DOHH2 (cell line): ENCODE measurements at regions not wholly inside any gene's neighbourhood (a gene's known extent, or its start where the extent isn't known, plus 50 kb on each side); places are given as distances from the start of the nearest gene placed in this dataset.

Experiments
- H3F3A ChIP-seq: fragments of 200-600 bp; sonication (generic), shearing (Covaris generic); 2 replicates; pipeline ENCODE4 v1.6.0; 2016; ENCODE audit warnings: antibody characterized with exemption, mild to moderate bottlenecking; ENCODE audit not compliant: control insufficient read depth, insufficient read depth
- H3K27ac ChIP-seq: fragments of 200-600 bp; sonication (generic); 2 replicates; pipeline ENCODE4 v1.5.1; 2014; ENCODE audit warnings: low read depth, mild to moderate bottlenecking, low read length, moderate library complexity
- H3K27me3 ChIP-seq: fragments of 200-600 bp; sonication (generic); 2 replicates; pipeline ENCODE4 v1.6.1; 2014; ENCODE audit warnings: mild to moderate bottlenecking, low read length, mixed read lengths; ENCODE audit not compliant: control insufficient read depth
- H3K36me3 ChIP-seq: fragments of 200-600 bp; sonication (generic); 2 replicates; pipeline ENCODE4 v1.6.1; 2014; ENCODE audit warnings: mild to moderate bottlenecking, low read length, moderate library complexity, mixed read lengths; ENCODE audit not compliant: control insufficient read depth
- H3K4me1 ChIP-seq: fragments of 200-600 bp; sonication (generic); 2 replicates; pipeline ENCODE4 v1.6.1; 2014; ENCODE audit warnings: mild to moderate bottlenecking, low read length, mixed read lengths; ENCODE audit not compliant: control insufficient read depth
- H3K4me2 ChIP-seq: fragments of 200-600 bp; sonication (generic); 2 replicates; pipeline ENCODE4 v1.6.0; 2014; ENCODE audit warnings: mild to moderate bottlenecking, low read length, moderate library complexity
- H3K4me3 ChIP-seq: fragments of 200-600 bp; sonication (generic); 2 replicates; pipeline ENCODE4 v1.5.1; 2014; ENCODE audit warnings: mild to moderate bottlenecking, low read length, mixed read lengths
- H3K79me2 ChIP-seq: fragments of 200-600 bp; sonication (generic); 2 replicates; pipeline ENCODE4 v1.6.1; 2014; ENCODE audit warnings: mild to moderate bottlenecking, low read length, mixed read lengths; ENCODE audit not compliant: control insufficient read depth
- H3K9me2 ChIP-seq: fragments of 200-600 bp; sonication (generic); replicated peaks from 2 replicates; pipeline ENCODE4 v1.6.1; 2014; ENCODE audit warnings: mild to moderate bottlenecking, low read length, mixed read lengths; ENCODE audit not compliant: control insufficient read depth
- H3K9me3 ChIP-seq: fragments of 200-600 bp; sonication (generic); 2 replicates; pipeline ENCODE4 v1.6.1; 2014; ENCODE audit warnings: antibody characterized with exemption, low read length, mixed read lengths; ENCODE audit not compliant: control insufficient read depth, insufficient read depth
- H4K20me1 ChIP-seq: fragments of 200-600 bp; sonication (generic); 2 replicates; pipeline ENCODE4 v1.6.0; 2014; ENCODE audit warnings: low read depth, mild to moderate bottlenecking, antibody characterized with exemption, low read length, moderate library complexity; ENCODE audit not compliant: control insufficient read depth, insufficient read depth
- CTCF ChIP-seq: fragments of 200-600 bp; sonication (generic); IDR thresholded peaks from one replicate; pipeline ENCODE4 v1.5.1; 2014; ENCODE audit warnings: antibody characterized with exemption, mild to moderate bottlenecking, low read depth, low read length; ENCODE audit not compliant: poor library complexity, severe bottlenecking
- EZH2phosphoT487 ChIP-seq: fragments of 200-600 bp; sonication (generic); IDR thresholded peaks from 2 replicates; pipeline ENCODE4 v1.6.1; 2017; ENCODE audit warnings: borderline replicate concordance, mild to moderate bottlenecking, antibody characterized with exemption, low read length, moderate library complexity, mixed read lengths

DNA sequence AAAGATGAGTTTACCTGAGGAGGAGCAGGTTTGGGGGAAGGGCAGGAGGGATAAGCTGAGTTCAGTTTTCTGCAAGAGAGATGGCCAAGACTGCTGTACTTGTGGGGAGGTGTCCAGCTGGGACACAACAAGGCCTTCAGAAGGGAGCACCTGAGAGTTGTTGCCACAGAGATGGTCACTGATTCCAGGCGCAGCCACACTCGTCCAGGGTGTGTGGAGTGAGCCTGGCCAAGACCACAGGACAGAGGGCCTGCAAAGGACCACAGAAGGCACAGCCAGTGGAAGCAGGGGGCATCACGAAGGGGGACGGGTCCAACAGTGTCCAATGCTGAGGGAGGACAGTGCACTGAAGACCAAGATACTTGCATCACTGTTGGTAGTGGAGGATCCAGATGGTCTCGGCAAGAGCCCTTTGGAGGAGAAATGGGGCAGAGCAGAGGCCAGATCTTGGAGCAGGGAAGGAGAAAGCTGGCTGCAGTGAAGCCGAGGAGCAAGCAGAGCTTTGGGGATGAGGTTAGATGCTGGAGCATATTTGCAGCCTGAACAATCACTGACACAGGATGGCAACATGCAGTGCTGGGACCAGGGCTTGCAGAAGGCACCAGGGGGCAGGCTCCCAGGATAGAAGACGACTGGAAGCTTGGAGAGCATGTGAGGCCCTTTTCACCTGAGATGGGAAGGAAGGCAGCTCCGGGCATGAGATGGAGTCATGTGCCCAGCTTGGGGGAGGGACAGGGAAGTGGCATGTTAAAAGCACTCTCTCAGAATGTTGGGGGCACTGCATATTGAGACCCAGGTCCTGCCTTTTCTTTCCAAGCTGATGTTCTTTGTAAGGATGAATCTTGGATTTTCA is 214.0 kb downstream of the CYP26B1 start:
- Histone ChIP-seq H3K27ac (no peak overlapping the region), H3K9me2 (no peaks in the 10 kb centered on the region), H3K4me3 (no peak overlapping the region), H3F3A (no peaks in the 10 kb centered on the region), H3K27me3 (no peaks in the 10 kb centered on the region), H3K4me2 (no peak overlapping the region), H3K79me2 (no peaks in the 10 kb centered on the region), H3K4me1 (no peaks in the 10 kb centered on the region), H3K9me3 (no peaks in the 10 kb centered on the region), H3K36me3 (no peaks in the 10 kb centered on the region), H4K20me1 (no peaks in the 10 kb centered on the region)
- no peak for TF ChIP-seq EZH2phosphoT487
- no peak for TF ChIP-seq CTCF

- no peaks in the 10 kb centered on the region for H3K9me2 ChIP-seq
- no peaks in the 10 kb centered on the region for H3K9me3 ChIP-seq
- no peak overlapping the region for H3K4me3 ChIP-seq
- H3K27ac ChIP-seq: no peak overlapping the region
- H3K4me1 ChIP-seq: no peaks in the 10 kb centered on the region
- H3K27me3 ChIP-seq: no peaks in the 10 kb centered on the region
- H3K4me2 ChIP-seq: no peak overlapping the region
- H3K79me2 ChIP-seq: no peaks in the 10 kb centered on the region
- no peaks in the 10 kb centered on the region for H3F3A ChIP-seq
- no peaks in the 10 kb centered on the region for H3K36me3 ChIP-seq
- no peak for TF ChIP-seq EZH2phosphoT487
- TF ChIP-seq CTCF: no peak
- no peaks in the 10 kb centered on the region for H4K20me1 ChIP-seq
These were observed 214.7 kb downstream of the CYP26B1 start for GRCh38 chr2:71932780-71933466.

DNA sequence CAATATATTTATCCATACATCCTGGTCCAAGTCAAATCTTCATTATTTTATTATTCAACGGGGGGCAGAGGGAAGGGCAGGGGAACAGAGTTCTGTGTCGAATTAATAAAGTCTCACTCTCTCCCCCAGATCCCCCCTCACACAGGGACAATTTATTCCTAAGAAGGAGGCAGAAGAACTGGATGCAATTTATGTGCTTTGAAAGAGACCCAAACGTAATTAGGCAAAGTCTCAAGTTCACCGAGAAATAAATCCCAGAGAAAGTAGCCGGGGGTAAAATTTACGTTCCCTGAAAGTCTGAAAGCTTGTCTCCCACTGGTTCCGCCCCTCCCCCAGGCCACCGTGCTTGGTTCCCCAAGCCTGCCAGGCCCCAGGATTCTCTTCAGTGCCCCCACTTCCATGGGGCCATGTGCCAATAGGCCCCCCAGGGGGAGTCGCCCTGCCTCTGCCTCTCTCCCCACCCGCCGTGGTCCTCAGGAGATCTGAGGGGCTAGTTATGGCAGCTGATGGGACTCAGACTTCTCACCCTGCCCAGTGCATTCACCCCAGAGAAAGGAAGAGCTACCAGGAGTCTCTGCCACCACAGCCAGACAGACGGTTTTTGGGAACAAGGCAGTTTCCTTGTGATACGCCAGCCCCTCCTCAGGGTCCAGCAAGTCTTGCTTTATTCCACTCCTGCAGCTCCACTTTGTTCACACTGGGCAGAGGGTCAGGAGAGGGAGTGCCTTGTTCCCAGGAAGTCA is 215.5 kb downstream of the CYP26B1 start:
- Histone ChIP-seq H3K4me2 (no peak overlapping the region), H3F3A (no peaks in the 10 kb centered on the region), H3K4me1 (no peaks in the 10 kb centered on the region), H4K20me1 (no peaks in the 10 kb centered on the region), H3K79me2 (no peaks in the 10 kb centered on the region), H3K9me3 (no peaks in the 10 kb centered on the region), H3K9me2 (no peaks in the 10 kb centered on the region), H3K27me3 (no peaks in the 10 kb centered on the region), H3K4me3 (no peak overlapping the region), H3K27ac (no peak overlapping the region), H3K36me3 (no peaks in the 10 kb centered on the region)
- no peak for TF ChIP-seq EZH2phosphoT487
- no peak for TF ChIP-seq CTCF
